ENCODE measurements at regions not wholly inside any gene's neighbourhood (a gene's known extent, or its start where the extent isn't known, plus 50 kb on each side); places are given as distances from the start of the nearest gene placed in this dataset.

- ATAC-seq (ENCODE audit: low read depth) (no peak), DNase-seq (no peak)
- intact Hi-C loops (cut with micrococcal nuclease): no loop called here
- H3K36me3 Mint-ChIP-seq (ENCODE audit: low read depth): no peaks in the 10 kb centered on the region
- H3K27ac Mint-ChIP-seq: no peak overlapping the region
- no peaks in the 10 kb centered on the region for H3K9me3 Mint-ChIP-seq
- H3K27me3 Mint-ChIP-seq: no peaks in the 10 kb centered on the region
- no peaks in the 10 kb centered on the region for H3K4me1 Mint-ChIP-seq
- ChIA-PET POLR2A (no interaction called here), CTCF (no interaction called here)
- H3K4me3 Mint-ChIP-seq: no peak overlapping the region
- TF ChIP-seq CTCF (IDR thresholded peaks at IDR 0.05): no peak
These were observed 779.4 kb upstream of the PCDH9 start for GRCh38 chr13:68009546-68009945.

DNA sequence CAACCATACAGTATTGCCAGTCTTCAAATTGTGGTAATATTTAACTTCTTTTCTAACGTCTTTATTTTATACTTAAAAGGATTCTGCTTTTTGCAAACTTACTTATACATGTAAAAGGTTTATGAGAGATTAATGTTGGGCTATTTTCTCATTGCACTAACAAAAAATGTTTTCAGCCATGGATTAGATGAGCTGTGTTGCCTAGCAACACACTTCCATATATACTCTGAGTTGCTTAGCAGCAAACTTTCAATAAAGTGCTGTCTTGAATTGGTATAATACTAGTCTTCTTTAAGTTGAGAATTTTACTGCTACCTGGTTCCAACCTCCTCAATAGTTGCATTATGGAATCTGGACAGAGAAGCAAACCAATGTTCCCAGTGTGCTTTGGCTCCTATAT is 777.4 kb upstream of the PCDH9 start:
- H3K27ac Mint-ChIP-seq: no peak overlapping the region
- H3K27me3 Mint-ChIP-seq: no peaks in the 10 kb centered on the region
- no peak for TF ChIP-seq CTCF (IDR thresholded peaks at IDR 0.05)
- H3K9me3 Mint-ChIP-seq: peaks cover 9% of the 10 kb centered on the region
- ATAC-seq (ENCODE audit: low read depth) (no peak), DNase-seq (no peak)
- ChIA-PET CTCF (no interaction called here), POLR2A (no interaction called here)
- no peaks in the 10 kb centered on the region for H3K36me3 Mint-ChIP-seq (ENCODE audit: low read depth)
- intact Hi-C loops (cut with micrococcal nuclease): no loop called here
- no peaks in the 10 kb centered on the region for H3K4me1 Mint-ChIP-seq
- no peak overlapping the region for H3K4me3 Mint-ChIP-seq

- H3K4me3 Mint-ChIP-seq: no peak overlapping the region
- TF ChIP-seq CTCF (IDR thresholded peaks at IDR 0.05): no peak
- no peaks in the 10 kb centered on the region for H3K4me1 Mint-ChIP-seq
- ATAC-seq (ENCODE audit: low read depth) (no peak), DNase-seq (no peak)
- H3K36me3 Mint-ChIP-seq (ENCODE audit: low read depth): no peaks in the 10 kb centered on the region
- ChIA-PET POLR2A (no interaction called here), CTCF (no interaction called here)
- H3K9me3 Mint-ChIP-seq: peaks cover 6% of the 10 kb centered on the region
- intact Hi-C loops (cut with micrococcal nuclease): no loop called here
- no peak overlapping the region for H3K27ac Mint-ChIP-seq
- no peaks in the 10 kb centered on the region for H3K27me3 Mint-ChIP-seq
These were observed 766.0 kb upstream of the PCDH9 start for GRCh38 chr13:67996101-67996500.

GRCh38 chr13:67990868-67991267 is 760.7 kb upstream of the PCDH9 start:
- DNase-seq (no peak), ATAC-seq (ENCODE audit: low read depth) (no peak)
- Mint-ChIP-seq H3K27me3 (no peaks in the 10 kb centered on the region), H3K9me3 (peaks cover 8% of the 10 kb centered on the region), H3K27ac (no peak overlapping the region), H3K36me3 (ENCODE audit: low read depth) (no peaks in the 10 kb centered on the region), H3K4me3 (no peak overlapping the region), H3K4me1 (no peaks in the 10 kb centered on the region)
- POLR2A ChIA-PET: no interaction called here
- no peak for TF ChIP-seq CTCF (IDR thresholded peaks at IDR 0.05)
- CTCF ChIA-PET: no interaction called here
- intact Hi-C loops (cut with micrococcal nuclease): no loop called here

DNA sequence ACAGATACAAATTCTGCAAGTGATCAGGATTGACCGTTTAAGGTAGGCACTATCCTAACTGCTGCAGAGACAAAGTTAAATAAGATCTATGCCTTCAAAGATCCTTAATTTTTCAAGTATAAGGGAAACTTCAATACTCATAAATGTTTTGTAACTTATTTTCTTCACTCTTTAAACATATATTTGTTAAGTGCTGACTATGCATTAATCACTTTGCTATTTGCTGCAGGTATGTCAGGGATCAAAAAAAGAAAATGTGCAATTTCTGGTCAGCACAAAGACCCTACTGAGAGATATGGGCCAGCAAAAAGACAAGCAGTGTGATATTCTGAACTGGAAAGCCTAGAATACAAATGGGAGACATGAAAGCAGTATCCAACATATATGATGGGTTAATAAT is 756.1 kb upstream of the PCDH9 start:
- POLR2A ChIA-PET: no interaction called here
- ATAC-seq (ENCODE audit: low read depth) (no peak), DNase-seq (no peak)
- intact Hi-C loops (cut with micrococcal nuclease): no loop called here
- Mint-ChIP-seq H3K9me3 (peaks cover 6% of the 10 kb centered on the region), H3K27ac (no peak overlapping the region), H3K4me3 (no peak overlapping the region), H3K4me1 (no peaks in the 10 kb centered on the region), H3K36me3 (ENCODE audit: low read depth) (no peaks in the 10 kb centered on the region), H3K27me3 (no peaks in the 10 kb centered on the region)
- no peak for TF ChIP-seq CTCF (IDR thresholded peaks at IDR 0.05)
- CTCF ChIA-PET: no interaction called here

Data from activated B cell treated with CpG ODN at 0.5 μM for 24 hours (primary cell).